ENCODE measurements at regions not wholly inside any gene's neighbourhood (a gene's known extent, or its start where the extent isn't known, plus 50 kb on each side); places are given as distances from the start of the nearest gene placed in this dataset.

- DNase-seq (ENCODE audit: low read depth), result peak; percentile 45
Measured at GRCh38 chr14:104277416-104278213, 139.2 kb downstream of the KIF26A start.

DNA sequence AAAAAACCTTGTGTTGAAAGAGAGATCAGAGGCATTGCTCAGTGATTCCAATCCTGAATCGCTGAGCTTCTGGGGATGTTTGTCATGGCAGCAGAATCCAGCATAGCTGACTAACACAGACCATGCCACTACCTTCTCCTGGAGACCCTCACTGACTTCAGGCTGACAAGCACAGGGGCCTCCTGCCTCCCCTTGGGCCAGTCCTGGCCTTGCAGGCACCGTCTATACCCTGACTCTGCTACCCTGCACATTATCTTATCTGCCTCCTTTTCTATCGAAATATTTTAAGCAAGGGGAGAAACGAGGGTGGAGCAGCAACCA lies 139.8 kb downstream of the KIF26A start:
- no peak for DNase-seq (ENCODE audit: low read depth)

GRCh38 chr14:104280085-104280901 lies 141.9 kb downstream of the KIF26A start:
- no peak for DNase-seq (ENCODE audit: low read depth)

DNA sequence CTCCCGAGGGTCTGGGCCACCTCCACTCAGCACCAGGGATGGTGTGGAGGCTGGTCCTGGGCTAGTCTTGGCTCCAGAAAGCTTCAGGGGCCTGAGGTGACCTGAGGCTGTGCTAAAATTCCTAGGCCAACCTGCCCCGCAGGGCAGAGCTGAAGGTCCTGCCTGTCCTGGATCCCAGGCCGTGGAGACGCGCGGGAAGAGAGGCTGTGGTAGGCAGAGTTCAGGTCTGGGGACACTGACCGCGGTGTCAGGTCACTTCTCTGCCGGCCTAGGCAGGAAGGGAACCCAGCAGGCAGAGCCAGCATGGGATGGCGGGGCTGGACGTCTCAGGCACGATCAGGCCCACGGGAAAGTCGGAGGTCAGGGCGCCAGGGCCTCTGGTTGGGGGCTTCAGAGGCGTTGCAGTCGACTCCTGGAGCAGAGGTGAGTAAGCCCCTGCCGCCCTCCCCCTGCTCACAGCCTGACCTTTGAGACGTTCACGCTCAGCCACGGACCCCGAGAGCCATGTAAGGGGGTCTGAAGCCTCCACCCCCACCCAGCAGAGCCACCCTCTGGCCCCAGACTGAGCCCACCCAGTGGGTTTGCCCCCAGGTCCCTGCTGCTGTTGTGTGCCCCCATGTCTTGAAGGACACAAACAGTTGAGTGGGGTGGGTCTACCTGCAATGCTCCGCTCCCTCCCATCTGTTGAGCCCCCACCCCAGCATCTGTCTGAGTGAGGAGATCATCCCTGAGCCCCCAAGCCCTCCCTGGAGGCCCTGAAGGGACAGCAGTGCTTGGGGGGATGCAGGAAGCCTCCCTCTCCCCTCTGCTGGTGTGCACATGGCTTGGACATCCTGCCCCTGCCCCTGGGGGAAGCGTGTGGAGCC lies 142.7 kb downstream of the KIF26A start:
- no peak for DNase-seq (ENCODE audit: low read depth)

DNA sequence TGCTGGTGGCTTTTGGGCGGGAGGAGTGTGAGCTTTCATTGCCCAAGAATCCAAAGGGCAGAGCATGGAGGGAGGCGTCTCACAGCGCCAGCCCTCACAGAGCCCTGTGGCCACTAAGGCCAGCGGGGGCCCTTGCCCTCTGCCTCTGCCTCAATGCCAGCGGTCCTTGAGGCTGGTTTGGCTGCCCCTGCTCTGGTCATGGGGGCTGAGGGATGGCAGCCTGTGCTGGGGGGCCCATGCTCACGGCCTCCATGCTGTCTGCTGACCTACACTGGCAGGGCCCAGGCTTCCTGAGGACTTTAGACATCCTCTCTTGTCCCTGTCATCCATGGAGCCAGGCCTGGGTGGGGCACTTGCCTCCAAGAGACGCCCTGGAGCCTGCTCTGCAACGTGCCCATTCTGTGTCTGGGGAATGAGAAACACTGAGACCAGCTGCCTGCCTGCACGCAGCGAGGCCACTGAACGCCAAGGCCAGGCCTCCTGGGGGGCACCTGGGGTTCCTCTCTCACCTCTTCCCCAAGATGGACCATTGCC lies 143.4 kb downstream of the KIF26A start:
- DNase-seq (ENCODE audit: low read depth), result no peak

DNA sequence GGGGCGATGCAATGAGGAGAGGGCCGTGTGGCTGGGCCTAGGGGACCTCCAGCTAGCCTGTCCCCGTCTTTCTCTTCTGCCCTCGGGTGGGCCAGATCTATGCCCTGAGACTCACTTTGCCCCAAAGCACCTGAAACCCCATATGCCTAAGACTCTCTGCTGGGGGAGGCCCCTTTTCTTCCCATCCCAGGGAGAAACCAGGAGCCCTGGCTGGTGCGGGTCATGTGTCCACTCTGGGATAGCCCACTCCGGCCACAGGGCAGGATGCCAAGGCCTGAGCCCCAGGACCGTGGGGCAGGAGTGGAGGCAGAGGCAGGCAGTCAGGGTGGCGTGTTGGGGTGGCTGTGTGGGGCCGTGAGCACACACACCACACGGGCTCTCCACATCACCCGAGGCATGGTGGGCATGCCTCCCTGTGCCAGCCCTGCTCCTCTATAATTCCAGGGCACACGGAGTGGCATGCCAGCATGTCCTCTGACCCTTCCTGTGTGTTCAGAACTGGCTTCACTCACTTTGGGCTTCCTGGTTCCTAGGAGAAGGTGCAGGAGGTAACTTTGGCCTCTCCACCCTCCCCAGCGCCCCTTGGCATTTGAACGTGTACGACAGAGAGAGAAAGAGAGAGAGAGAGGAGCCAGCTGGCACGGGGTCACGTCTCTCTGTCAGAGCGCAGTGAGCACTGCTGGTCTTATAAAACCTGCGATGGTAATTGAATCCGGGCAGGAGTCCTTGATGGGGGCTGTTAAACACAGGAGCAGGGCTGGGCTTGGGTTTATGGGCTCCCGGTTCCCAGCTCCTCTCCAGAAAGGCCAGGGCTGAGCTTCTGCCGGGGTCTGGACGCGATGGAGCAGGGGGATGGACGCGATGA lies 144.2 kb downstream of the KIF26A start:
- DNase-seq (ENCODE audit: low read depth), result no peak

DNA sequence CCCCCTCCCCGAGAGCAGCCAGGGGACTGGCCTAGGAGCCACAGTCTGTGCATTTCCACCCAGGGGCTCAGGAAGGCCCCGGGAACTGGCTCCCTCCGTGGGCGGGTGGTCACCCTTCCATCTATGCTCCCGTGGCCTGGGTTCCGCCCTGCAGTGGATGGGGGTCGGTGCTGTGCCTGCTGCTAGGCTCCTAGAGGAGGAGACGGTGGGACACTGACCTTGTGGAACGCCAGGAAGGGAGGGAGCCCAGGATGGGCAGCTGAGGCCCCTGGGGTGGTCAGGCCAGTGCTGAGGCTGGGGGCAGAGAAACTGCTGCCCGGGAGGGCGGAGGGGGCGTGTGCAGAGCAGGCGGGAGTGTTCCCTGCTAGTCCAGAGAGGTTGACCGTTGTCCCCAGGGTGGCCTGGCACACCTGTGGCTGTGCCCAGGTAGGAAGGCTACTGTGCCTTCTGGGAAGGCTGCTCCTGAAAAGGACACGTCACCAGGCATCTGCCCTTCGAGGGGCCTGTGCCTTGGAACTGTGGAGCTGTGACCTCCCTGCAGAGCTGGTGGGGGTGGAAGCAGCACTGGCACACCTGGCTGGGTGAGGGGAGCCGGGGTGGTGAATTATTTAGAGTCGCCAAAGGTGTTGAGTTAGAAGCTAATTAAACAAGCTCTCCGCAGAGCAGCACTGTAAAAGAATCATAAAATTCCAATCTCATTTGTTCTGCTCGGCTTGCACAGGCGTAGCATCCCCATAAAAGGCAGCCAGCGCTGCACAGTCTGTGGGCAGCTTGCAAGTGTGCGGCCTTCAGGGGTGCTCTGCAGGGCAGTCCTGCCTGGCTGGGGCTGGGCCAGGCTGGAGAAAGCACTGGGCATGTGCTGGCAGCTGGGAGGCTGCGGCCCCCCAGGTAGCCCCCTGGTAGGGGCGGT lies 145.1 kb downstream of the KIF26A start:
- no peak for DNase-seq (ENCODE audit: low read depth)

DNA sequence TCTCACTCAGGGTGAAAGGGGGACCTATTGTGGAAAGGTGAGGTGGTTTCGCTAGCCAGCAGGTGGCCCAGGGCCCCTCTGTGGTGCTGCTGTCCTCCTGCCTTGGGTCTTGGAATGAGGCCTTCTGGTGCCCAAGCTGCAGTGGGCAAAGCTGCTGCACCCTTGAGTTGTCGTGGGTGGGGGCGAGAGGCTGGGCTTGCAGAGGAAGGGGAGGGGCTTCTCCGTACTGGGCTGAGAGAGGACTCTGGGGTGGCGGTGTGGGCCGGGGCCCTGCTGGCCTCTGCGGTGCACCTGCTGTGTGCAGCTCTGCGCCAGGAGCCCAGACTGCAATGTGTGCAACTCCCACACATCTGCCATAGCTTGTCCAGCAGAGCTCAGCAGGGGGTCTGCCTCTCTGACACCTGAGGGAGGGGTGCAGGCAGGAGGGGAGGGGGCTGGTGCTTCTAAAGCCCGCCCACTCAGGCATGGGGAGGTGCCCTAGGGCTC lies 145.8 kb downstream of the KIF26A start:
- DNase-seq (ENCODE audit: low read depth), result no peak

DNA sequence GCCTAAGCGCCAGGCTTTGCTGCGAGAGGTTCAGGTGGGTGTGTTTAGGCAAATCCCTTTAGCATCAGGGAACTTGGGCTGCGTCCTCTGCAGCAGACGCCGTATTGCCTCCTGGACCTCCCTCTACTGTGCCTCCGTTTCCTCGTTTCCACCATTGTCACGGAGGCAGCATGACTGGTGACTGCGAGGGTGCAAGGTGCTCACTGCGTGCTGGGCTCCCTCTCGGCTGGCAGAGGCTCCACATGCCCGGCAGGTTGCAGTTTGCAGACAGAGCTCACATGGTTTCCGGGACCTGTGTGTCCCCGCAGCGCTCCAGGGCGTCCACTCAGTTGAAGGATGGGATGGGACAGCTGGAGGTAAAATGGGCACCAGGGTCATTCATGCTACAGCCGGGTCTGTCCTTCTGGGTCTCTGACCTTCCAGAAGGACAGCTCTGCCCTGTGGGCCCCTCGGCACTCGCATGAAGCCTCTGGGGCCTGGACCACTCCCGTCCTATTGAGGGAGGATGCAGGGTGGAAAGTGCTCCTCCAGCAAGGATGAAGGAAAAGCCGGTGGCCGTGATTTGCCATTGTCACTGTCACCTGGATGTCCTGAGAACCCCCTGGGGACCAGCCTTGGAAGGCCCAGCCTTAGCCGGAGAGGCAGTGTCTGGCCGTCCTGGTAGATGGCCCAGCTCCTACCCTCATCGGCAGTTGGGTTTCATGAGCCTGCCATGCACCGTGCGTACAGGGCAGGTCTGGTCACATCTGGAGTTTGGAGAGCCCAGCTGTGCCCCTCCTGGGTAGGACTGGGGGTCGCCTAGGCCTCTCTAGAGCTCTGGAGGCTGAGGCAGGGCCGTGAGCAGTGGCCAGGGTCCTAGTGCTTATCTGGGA lies 146.5 kb downstream of the KIF26A start:
- no peak for DNase-seq (ENCODE audit: low read depth)

GRCh38 chr14:104285508-104285840 lies 147.1 kb downstream of the KIF26A start:
- no peak for DNase-seq (ENCODE audit: low read depth)

DNA sequence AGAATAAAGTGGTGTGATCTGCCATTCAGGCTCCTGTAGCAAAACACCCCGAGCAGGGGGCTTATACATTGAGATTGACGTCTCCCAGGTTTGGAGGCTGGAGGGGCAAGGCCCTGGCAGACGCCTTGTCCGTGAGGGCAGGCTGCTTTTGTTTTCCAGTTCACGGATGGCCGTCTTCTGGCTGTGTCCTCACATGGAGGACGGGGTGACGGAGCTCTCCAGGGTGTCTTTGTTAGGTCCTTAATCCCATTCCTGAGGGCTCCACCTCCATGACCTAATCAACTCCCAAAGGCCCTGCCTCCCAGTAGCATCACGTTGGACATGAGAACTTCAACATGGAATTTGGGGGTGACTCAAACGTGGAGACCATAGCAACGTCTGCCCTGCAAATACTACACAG lies 147.7 kb downstream of the KIF26A start:
- no peak for DNase-seq (ENCODE audit: low read depth)

DNA sequence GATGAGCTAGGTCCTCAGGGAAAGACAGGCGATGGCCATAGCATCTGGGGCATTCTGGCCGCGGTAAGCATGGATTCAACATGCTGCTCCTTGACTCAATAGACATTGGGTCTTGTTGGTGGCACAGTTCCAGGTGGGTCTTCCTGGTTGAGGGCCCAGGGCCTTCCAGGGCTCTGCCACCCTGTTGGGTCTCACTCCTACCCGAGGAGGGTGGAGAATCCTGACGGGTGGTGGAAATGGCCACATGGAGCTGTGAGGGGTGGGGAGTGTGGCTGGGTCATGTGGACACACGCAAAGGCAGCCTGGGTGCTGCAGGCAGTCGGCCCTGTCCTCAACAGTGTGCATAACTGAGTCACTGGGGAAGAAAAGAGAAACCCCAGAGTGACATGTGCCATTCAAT lies 148.1 kb downstream of the KIF26A start:
- no peak for DNase-seq (ENCODE audit: low read depth)

DNA sequence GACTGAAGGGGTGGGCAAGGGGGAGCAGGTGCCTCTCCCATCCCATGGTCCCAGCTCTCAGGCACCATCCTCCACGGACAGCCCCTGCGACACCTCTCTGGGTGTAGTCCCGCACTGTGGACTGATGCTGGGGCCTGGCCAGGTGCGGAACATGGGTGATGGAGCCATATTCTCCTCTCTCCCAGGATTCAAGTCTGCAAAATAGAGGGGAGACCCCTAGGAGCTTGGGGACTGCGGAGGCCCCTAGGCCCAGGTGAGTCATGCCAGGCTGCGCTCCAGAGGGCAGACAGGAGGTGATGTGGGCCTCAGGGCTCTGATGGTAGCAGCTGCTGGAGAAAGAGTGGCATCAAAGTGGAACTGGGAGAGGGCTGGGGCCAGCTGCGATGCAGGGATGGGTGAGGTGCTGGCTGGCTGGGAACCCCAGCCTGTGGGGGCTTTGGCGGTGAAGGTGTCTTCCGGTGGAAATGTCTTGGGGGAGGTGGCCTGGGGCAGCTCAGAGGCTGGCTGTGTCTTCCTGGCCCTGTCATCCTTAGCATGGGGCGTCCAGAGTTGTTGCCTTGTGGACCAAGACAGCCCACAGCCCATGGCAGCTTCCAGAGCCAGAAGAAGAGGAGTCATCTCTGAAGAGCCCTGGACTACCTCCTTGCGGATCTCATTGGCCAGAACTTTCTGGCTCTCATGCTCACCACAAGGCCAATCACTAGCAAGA lies 149.1 kb downstream of the KIF26A start:
- no peak for DNase-seq (ENCODE audit: low read depth)

DNA sequence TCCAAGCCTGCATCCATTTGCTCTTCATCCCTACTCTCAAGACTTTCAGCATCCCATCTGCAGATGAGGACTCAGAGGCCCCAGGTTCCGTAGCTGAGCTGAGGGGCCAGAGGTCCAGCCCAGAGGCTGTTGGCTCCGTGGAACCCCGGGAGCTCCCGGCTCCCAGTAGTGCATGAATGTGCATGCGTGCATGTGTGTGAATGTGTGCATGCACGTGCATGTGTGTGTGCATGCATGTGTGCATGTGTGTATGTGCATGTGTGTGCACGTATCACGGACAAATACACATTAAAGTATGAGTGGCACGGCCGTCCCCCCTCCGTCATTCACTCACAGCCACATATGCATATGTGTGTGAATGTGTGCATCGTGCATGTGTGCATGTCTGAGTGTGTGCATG lies 149.9 kb downstream of the KIF26A start:
- DNase-seq (ENCODE audit: low read depth), result no peak

DNA sequence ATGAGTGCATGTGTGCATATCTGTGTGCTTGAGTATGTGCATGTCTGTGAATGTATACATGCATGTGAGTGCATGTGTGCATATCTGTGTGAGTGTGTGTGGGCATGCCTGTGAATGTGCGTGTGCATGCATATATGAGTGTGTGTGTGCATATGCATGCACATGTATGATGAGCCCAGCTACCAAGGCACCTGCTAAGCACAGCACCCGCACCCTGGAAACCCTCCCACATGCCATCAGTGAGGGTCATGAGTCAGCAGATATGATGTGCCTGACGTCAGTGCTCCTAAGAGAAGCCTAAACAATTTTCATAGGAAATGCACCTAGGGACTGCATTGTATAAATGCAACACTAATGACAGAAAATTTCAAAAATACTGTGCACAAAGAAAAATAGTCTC lies 151.1 kb downstream of the KIF26A start:
- no peak for DNase-seq (ENCODE audit: low read depth)

DNA sequence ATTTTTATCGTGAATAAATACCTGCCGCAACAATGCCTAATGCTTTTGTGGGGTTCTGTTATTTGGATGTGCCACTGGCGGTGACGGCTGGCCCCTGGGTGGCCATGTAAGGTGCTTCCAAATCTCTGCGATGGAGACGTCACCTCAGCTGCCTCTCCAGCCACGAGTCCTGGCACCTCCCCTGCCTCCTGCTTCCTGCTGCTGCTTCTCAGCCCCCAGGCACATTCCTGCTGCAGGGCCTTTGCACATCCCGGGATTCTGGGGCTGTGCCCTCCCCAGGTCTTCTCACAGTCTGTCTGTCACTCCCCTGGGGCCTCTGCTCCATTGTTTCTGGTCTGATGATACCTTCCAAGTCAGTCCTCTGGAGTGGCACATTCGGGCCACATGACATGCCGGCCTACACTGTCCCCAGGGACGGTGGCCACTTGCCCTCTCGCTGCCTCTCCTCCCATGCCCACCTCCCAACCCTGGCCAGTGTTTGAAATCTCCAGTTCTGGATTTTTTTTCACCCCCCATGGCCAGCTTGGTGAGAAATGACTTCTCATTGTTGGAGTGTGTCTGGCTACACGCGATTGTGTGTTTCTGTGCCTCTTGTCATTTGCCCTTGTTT lies 151.8 kb downstream of the KIF26A start:
- DNase-seq (ENCODE audit: low read depth), result no peak

- DNase-seq (ENCODE audit: low read depth), result no peak
Measured at GRCh38 chr14:104290756-104291122, 152.4 kb downstream of the KIF26A start.

Measured in Daoy (cell line).